ENCODE measurements at regions not wholly inside any gene's neighbourhood (a gene's known extent, or its start where the extent isn't known, plus 50 kb on each side); places are given as distances from the start of the nearest gene placed in this dataset.
"Not testable (repeated sequence)": the region's sequence is repeated elsewhere in the genome, so short reads cannot be mapped to it uniquely, and the experiment has no call there.

DNA sequence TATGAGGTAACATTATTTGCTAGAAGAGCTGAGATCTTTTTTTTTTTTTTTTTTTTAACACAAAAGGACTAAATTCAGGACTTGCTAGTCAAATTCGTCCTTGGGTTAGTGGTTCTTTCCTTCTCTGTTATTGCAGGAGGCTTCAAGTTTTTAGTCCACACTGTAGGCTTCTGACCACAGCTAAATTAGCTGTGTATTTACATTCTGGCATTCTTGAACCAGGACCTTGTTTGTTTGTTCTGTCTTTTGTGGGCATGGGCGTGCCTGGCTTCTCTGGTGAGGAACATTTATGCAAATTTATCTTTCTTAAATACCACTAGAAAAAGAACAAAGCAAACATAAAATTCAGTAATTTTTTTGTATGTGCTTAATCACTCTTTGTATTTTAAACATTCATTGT is 57.3 kb upstream of the GARIN1A start:
- DNase-seq; ATAC-seq (ENCODE audit: poor library complexity); intact Hi-C loops (cut with DNase I): not testable (repeated sequence)

DNA sequence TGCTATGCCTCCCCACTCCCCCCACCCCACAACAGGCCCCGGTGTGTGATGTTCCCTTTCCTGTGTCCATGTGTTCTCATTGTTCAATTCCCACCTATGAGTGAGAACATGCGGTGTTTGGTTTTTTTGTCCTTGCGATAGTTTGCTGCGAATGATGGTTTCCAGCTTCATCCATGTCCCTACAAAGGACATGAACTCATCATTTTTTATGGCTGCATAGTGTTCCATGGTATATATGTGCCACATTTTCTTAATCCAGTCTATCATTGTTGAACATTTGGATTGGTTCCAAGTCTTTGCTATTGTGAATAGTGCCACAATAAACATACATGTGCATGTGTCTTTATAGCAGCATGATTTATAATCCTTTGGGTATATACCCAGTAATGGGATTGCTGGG is 55.3 kb upstream of the GARIN1A start:
- intact Hi-C loops (cut with DNase I); DNase-seq; ATAC-seq (ENCODE audit: poor library complexity): not testable (repeated sequence)
